ENCODE measurements at regions not wholly inside any gene's neighbourhood (a gene's known extent, or its start where the extent isn't known, plus 50 kb on each side); places are given as distances from the start of the nearest gene placed in this dataset.

DNA sequence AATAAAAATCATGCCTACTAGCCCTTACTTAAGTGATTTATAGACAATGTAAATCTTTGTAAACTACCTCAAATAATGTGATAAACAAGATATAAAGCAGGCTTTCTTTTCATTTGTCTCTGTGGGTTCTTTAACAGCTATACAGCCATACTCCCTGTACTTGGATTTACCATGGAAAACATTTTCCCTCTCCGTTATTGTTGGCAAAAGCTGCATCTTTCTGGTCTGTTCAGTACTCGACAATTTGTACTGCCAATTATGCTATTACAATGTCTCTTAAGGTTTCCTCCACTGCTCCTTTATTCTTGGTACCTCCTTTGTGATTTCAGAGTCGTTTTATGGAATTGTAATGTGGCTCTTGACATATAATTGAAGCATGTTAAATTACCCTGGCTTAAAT, 426.3 kb upstream of the PKDCC start:
- Histone ChIP-seq H3K36me3 (no peaks in the 10 kb centered on the region), H3K27me3 (no peaks in the 10 kb centered on the region), H3K4me1 (peaks cover 0 to 7% of the 10 kb centered on the region in 2 donors), H3K27ac (no peak overlapping the region), H3K9me3 (no peaks in the 10 kb centered on the region), H3K4me3 (replicated peaks in 1 of 3) (no peak overlapping the region)
- no peak for TF ChIP-seq POLR2A (IDR thresholded peaks at IDR 0.05)
- TF ChIP-seq, protein P1, sequence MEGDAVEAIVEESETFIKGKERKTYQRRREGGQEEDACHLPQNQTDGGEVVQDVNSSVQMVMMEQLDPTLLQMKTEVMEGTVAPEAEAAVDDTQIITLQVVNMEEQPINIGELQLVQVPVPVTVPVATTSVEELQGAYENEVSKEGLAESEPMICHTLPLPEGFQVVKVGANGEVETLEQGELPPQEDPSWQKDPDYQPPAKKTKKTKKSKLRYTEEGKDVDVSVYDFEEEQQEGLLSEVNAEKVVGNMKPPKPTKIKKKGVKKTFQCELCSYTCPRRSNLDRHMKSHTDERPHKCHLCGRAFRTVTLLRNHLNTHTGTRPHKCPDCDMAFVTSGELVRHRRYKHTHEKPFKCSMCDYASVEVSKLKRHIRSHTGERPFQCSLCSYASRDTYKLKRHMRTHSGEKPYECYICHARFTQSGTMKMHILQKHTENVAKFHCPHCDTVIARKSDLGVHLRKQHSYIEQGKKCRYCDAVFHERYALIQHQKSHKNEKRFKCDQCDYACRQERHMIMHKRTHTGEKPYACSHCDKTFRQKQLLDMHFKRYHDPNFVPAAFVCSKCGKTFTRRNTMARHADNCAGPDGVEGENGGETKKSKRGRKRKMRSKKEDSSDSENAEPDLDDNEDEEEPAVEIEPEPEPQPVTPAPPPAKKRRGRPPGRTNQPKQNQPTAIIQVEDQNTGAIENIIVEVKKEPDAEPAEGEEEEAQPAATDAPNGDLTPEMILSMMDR (IDR thresholded peaks at IDR 0.05): no peak
- intact Hi-C loops (cut with DNase I): no loop called here
- no peak for DNase-seq
- WGBS, 2 donors: 16 to 30% methylated on average over 3 of the region's 3 CpGs

DNA sequence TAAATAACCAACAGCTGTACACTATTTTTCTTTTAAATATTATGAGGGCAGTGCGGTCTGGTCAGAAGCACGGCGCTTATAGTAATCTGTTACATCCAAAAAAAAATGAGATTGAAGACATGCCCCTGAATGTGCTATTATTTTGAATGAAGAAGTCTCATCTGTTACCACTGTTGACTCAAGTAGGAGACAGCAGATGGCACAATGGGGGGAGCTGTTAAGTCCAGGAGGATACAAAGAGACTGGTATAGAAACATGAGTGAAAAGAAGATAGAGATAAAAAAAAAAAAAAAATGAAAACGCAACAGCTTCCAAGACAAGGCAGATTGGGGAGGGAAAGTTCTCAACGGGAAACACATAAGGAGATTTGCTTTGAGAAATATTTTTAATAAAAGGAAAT, 425.5 kb upstream of the PKDCC start:
- no peak for DNase-seq
- no peak for TF ChIP-seq POLR2A (IDR thresholded peaks at IDR 0.05)
- TF ChIP-seq, protein P1 (IDR thresholded peaks at IDR 0.05): no peak
- H3K27me3 ChIP-seq: no peaks in the 10 kb centered on the region
- no peaks in the 10 kb centered on the region for H3K36me3 ChIP-seq
- intact Hi-C loops (cut with DNase I): no loop called here
- H3K9me3 ChIP-seq: no peaks in the 10 kb centered on the region
- H3K27ac ChIP-seq: no peak overlapping the region
- peaks cover 0 to 7% of the 10 kb centered on the region in 2 donors for H3K4me1 ChIP-seq
- 90% methylated on average over 5 of the region's 5 CpGs for WGBS, 2 donors
- H3K4me3 ChIP-seq (replicated peaks in 1 of 3): no peak overlapping the region

DNA sequence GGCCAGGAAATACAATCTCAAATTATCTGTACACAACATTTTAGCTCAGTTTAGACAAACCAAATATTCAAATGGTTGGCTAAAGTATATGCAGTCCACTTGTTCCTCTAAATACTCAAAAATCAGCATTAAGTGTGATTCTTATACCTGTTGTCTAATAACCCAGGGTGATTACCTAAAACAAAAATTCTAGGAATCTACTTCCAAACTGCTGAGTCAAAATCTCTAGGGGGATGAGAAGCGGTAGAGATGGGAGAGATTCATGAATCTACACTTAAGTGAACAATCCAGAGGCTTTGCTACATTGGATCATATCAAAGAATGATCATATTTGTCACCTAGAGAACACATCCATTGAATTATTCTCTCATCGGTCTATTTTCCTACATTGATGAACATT, 420.9 kb upstream of the PKDCC start:
- Histone ChIP-seq H3K27ac (no peak overlapping the region), H3K4me3 (replicated peaks in 1 of 3) (no peak overlapping the region), H3K36me3 (no peaks in the 10 kb centered on the region), H3K4me1 (peaks cover 0 to 7% of the 10 kb centered on the region in 2 donors), H3K27me3 (no peaks in the 10 kb centered on the region), H3K9me3 (no peaks in the 10 kb centered on the region)
- no peak for TF ChIP-seq POLR2A (IDR thresholded peaks at IDR 0.05)
- TF ChIP-seq, protein P1 (IDR thresholded peaks at IDR 0.05): no peak
- no peak for DNase-seq
- intact Hi-C loops (cut with DNase I): no loop called here
- WGBS, 2 donors: 92 to 93% methylated on average over 2 of the region's 2 CpGs

DNA sequence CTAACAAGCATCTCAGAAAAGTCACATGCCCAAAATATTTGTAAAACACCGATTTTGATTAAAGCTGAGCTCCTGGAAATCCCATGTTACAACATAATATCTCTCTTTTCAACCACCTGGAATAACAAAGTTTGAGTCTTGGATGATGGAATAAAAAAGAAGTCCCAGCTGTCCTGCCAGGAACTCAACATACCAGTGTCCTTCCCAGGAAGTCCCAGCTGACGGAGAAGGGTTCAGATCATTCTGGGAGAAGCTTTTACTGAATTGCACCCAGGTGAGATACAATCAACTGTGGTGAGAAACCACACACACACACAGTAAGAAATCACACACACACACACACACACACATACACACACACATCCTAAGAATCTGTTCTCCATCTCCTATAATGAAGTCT, 413.1 kb upstream of the PKDCC start:
- WGBS, 2 donors: 84 to 96% methylated on average over 2 of the region's 2 CpGs
- TF ChIP-seq, protein P1 (IDR thresholded peaks at IDR 0.05): no peak
- TF ChIP-seq POLR2A (IDR thresholded peaks at IDR 0.05): no peak
- no peaks in the 10 kb centered on the region for H3K27me3 ChIP-seq
- DNase-seq: no peak
- intact Hi-C loops (cut with DNase I): no loop called here
- H3K4me1 ChIP-seq: no peaks in the 10 kb centered on the region
- no peak overlapping the region for H3K4me3 ChIP-seq (replicated peaks in 1 of 3)
- H3K9me3 ChIP-seq: no peaks in the 10 kb centered on the region
- no peaks in the 10 kb centered on the region for H3K36me3 ChIP-seq
- no peak overlapping the region for H3K27ac ChIP-seq

DNA sequence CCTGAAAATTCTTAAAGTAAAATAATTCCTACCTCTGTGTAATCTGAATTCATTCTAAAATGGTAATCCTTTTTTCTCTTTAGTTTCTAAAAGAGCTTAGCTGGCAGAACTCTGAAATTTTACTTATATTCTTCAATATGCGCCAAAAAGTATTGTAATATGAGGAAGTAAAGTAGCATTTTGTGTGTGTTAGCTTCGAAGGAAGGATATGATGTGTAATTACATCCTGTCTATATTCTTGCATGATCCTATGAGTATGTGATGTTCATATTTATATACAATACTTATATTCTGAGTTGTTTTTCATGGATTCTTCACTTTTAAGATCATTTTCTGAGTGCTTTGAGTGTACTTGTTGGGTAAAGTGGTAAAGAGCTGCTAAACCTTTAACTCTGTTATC, 402.9 kb upstream of the PKDCC start:
- H3K27ac ChIP-seq: no peak overlapping the region
- DNase-seq: no peak
- intact Hi-C loops (cut with DNase I): no loop called here
- H3K36me3 ChIP-seq: no peaks in the 10 kb centered on the region
- 73 to 83% methylated on average over 2 of the region's 2 CpGs for WGBS, 2 donors
- TF ChIP-seq, protein P1 (IDR thresholded peaks at IDR 0.05): no peak
- TF ChIP-seq POLR2A (IDR thresholded peaks at IDR 0.05): no peak
- H3K4me1 ChIP-seq: no peaks in the 10 kb centered on the region
- no peaks in the 10 kb centered on the region for H3K9me3 ChIP-seq
- H3K27me3 ChIP-seq: no peaks in the 10 kb centered on the region
- no peak overlapping the region for H3K4me3 ChIP-seq (replicated peaks in 1 of 3)

Data from thyroid gland (tissue), 4 donors.